ENCODE measurements at regions not wholly inside any gene's neighbourhood (a gene's known extent, or its start where the extent isn't known, plus 50 kb on each side); places are given as distances from the start of the nearest gene placed in this dataset.

DNA sequence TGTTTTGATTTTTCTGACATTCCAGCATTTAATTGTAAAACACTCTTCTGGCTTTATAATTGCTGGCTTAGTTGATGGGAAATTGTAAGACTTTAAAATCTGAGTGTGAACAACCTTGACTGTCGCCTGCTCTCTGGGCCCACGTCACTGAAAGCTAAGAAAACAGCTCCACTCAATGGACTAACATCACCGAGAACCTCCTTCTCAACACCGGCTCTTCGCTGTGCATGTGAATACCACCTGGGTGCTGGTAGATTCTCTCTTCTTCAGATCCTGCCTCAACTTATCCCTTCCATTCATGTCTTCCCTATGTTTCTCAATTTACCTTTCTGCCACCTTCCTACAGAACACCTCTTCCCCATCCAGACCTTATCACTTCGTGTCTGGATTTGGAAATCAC, 523.1 kb upstream of the ID2 start:
- TF ChIP-seq, protein P1, sequence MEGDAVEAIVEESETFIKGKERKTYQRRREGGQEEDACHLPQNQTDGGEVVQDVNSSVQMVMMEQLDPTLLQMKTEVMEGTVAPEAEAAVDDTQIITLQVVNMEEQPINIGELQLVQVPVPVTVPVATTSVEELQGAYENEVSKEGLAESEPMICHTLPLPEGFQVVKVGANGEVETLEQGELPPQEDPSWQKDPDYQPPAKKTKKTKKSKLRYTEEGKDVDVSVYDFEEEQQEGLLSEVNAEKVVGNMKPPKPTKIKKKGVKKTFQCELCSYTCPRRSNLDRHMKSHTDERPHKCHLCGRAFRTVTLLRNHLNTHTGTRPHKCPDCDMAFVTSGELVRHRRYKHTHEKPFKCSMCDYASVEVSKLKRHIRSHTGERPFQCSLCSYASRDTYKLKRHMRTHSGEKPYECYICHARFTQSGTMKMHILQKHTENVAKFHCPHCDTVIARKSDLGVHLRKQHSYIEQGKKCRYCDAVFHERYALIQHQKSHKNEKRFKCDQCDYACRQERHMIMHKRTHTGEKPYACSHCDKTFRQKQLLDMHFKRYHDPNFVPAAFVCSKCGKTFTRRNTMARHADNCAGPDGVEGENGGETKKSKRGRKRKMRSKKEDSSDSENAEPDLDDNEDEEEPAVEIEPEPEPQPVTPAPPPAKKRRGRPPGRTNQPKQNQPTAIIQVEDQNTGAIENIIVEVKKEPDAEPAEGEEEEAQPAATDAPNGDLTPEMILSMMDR (IDR thresholded peaks at IDR 0.05; ENCODE audit: low read depth, low read length, poor library complexity, severe bottlenecking) = no peak
- TF ChIP-seq EZH2phosphoT487 (IDR thresholded peaks at IDR 0.05; ENCODE audit: borderline replicate concordance, low read length) = no peak

Measured in DOHH2 (cell line).